ENCODE measurements at regions not wholly inside any gene's neighbourhood (a gene's known extent, or its start where the extent isn't known, plus 50 kb on each side); places are given as distances from the start of the nearest gene placed in this dataset.

GRCh38 chr2:220000586-220000985 is 373.2 kb downstream of the SLC4A3 start:
- TF ChIP-seq CTCF (conservative IDR thresholded peaks at IDR 0.05; ENCODE audit: low read depth, low read length) = no peak
- no peak for TF ChIP-seq EZH2 (IDR thresholded peaks at IDR 0.05; ENCODE audit: low read length, unreplicated experiment)
- no peak for TF ChIP-seq EZH2phosphoT487 (IDR thresholded peaks at IDR 0.05; ENCODE audit: borderline replicate concordance, low read length)
